ENCODE measurements at regions not wholly inside any gene's neighbourhood (a gene's known extent, or its start where the extent isn't known, plus 50 kb on each side); places are given as distances from the start of the nearest gene placed in this dataset.
"Not testable (repeated sequence)": the region's sequence is repeated elsewhere in the genome, so short reads cannot be mapped to it uniquely, and the experiment has no call there.

DNA sequence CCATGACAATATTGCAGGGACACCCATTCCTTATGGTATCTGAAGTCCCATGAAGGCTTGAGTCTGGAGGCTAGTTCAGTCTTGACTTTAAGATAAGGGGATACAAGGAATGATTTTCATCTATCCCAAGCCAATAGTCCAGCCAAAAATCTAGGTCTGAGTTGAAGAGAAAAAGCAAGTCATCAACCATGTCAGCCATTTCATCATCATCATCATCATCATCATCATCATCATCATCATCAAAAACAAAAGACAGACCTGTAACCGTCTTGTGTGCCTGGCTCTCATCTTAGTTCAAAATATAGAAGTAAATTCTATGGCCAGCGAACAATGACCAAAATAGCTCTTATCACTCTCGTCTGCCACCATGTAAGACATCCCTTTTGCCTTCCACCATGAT, 59.5 kb upstream of the FAM90A26 start:
- not testable (repeated sequence) for DNase-seq

DNA sequence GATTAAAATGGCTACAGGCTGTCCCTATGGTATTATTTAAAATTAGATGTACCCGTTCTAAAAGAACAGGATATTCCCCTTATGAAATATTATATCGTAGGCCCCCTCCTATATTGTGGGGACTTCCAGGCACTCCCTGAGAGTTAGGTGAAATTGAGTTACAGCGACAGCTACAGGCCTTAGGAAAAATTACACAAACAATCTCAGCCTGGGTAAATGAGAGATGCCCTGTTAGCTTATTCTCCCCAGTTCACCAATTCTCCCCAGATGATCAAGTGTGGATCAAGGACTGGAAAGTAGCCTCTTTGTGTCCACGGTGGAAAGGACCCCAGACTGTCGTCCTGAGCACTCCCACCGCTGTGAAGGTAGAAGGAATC, 67.1 kb upstream of the FAM90A26 start:
- DNase-seq, result not testable (repeated sequence)

DNA sequence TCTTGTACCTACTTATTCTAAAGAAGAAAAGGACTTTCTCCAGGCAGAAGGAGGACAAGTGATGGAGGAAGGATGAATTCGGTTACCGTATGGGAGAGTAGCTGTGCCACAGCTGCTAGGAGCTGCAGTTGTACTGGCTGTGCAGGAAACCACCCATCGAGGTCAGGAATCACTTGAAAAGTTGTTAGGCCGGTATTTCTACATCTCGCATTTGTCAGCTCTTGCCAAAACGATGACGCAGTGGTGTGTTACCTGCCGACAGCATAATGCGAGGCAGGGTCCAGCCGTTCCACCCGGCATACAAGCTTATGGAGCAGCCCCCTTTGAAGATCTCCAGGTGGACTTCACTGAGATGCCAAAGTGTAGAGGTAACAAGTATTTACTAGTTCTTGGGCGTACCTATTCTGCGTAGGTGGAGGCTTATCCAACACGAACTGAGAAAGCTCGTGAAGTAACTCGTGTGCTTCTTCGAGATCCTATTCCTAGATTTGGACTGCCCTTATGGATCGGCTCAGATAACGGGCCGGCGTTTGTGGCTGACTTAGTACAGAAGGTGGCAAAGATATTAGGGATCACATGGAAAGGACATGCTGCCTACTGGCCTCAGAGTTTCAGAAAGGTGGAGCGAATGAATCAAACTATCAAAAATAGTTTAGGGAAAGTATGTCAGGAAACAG, 67.6 kb upstream of the FAM90A26 start:
- not testable (repeated sequence) for DNase-seq

DNA sequence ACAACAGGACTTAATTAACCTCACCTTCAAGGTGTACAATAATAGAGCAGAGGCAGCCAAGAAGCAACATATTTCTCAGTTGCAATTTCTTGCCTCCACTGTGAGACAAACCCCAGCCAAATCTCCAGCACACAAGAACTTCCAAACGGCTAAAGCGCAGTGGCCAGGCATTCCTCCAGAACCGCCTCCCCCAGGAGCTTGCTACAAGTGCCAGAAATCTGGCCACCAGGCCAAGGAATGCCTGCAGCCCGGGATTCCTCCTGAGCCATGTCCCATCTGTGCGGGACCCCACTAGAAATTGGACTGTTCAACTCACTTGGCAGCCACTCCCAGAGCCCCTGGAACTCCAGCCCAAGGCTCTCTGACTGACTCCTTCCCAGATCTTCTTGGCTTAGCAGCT, 73.9 kb upstream of the FAM90A26 start:
- not testable (repeated sequence) for DNase-seq

DNA sequence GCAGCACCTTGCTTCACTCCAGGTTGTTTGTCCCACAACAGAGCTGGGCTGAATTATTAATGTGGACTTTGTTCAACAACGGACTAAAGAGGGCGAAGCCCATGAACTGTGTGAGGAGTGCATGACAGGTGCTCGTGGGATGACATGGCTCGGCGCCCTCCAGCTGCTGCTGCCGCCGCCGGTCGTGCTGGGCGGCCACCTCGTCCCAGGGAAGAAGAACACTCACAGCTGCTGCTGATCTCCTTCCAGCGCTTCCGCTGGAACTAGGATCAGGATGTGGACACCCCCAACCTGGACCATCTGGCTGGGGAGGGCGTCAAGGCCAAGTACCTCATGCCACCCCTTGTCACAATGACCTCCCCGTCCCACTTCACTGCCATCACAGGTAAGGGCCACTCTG, 91.4 kb upstream of the FAM90A26 start:
- DNase-seq, result not testable (repeated sequence)

DNA sequence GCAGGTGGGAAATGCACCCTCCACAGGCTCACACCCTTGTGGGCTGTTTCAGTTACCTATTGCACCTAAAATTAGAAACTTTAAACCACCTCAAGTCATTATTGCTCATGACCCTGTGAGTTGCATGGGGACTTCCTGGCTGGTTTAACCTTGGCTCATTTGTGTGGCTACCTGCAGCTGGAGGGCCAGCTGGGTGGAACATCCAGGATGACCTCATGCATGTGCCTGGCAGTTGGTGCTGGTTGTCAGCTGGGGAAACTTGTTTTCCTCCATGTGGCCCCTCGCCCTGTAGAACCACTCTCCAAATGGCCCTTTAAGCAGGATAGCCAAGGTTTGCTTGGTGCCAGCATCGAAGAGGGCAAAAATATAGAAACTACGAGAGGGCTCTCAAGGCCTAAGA, 93.2 kb upstream of the FAM90A26 start:
- not testable (repeated sequence) for DNase-seq

DNA sequence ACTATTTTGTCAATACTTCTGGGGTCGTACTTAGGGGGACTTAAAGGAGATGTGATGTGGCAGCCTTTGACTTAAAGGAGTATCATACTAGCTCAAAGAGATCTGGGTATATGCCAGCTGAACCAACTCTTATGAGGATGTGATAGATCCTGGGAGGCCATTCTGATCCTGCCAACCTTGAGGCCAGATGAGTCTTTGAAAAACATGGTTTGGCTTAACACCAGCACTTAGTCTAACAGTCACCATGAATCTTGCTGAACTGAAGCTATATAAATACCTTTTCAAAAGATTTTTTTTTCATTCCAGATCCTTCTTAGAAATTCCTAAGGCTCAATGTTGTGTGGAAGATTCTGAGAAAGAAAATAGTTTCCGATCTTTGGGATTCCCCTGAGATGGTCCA, 93.7 kb upstream of the FAM90A26 start:
- DNase-seq, result not testable (repeated sequence)

DNA sequence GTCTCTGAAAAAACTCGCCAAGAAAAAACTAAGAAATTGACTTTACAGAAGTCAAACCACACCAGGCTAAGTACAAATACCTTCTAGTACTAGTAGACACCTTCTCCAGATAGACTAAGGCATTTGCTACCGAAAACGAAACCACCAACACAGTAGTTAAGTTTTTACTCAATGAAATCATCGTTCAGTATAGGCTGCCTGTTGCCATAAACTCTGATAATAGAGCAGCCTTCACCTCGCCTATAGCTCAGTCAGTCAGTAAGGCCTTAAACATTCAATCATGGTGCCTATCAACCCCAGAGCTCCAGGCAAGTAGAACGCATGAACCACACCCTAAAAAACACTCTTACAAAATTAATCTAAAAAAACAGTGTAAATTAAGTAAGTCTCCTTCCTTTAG, 96.8 kb upstream of the FAM90A26 start:
- DNase-seq, result not testable (repeated sequence)

DNA sequence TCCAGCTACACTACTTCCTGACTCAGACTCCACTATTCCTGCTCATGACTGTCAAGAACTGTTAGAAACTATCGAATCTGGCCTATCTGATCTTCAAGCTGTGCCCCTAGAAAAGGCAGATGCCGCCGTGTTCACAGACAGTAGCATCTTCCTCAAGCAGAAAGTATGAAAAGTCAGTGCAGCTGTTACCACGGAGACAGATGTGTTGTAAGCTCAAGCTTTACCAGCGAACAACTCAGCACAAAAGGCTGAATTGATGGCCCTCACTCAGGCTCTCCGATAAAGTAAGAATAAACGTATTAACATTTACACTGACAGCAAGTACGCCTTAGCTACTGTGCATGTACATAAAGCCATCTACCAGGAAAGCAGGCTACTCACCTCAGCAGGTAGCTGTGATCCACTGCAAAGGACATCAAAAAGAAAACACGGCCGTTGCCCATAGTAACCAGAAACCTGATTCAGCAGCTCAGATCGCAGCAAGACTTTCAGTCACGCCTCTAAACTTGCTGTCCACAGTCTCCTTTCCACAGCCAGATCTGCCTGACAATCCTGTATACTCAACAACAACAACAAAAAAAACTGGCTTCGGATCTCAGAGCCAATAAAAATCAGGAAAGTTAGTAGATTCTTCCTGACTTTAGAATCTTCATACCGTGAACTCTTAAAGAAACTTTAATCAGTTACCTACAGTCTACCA, 97.5 kb upstream of the FAM90A26 start:
- DNase-seq, result peak; percentile 35

DNA sequence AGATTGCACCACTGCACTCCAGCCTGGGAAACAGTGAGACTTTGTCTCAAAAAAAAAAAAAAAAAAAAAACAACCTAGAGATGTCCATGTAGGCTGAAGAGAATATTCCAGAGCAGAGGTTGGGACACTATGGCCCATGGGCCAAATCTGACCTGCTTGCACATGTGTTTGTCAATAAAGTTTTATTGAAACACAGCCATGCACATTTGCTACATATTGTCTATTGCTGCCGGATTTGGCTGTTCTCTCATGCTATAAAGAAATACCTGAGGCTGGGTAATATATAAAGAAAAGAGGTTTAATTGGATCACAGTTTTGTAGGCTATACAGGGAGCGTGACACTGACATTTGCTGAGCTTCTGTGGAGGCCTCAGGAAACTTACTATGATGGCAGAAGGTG, 102.3 kb upstream of the FAM90A26 start:
- DNase-seq, result not testable (repeated sequence)

DNA sequence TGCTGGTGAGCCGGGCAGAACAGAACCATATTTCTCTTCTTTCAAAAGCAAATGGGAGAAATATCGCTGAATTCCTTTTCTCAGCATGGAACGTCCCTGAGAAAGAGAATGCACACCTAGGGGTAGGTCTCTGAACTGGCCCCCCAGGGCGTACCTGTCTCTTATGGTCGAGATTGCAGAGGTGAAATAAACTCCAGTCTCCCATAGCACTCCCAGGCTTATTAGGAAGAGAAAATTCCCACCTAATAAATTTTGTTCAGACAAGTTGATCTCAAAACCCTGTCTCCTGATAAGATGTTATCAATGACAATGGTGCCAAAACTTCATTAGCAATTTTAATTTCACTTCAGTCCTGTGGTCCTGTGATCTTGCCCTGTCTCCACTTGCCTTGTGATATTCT, 106.6 kb upstream of the FAM90A26 start:
- DNase-seq, result not testable (repeated sequence)

DNA sequence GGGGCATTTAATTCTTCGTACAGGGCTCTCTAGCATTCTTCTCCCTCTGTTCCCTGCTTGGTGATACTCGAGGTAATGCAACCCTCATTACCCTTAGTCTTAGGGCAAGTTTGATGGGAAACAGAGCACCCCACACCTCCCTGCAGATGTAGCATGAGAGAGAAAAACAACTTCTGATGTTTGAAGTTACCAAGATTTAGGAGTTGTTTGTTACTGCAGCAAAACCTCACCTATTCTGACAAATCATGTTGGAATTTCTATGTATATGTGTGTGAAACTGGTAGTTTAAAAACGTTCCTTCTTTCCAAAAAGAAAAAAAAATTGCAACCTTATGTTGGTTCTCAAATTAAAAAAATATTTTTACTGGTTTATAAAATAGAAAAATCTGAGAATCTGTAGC, 145.3 kb upstream of the FAM90A26 start:
- not testable (repeated sequence) for DNase-seq

DNA sequence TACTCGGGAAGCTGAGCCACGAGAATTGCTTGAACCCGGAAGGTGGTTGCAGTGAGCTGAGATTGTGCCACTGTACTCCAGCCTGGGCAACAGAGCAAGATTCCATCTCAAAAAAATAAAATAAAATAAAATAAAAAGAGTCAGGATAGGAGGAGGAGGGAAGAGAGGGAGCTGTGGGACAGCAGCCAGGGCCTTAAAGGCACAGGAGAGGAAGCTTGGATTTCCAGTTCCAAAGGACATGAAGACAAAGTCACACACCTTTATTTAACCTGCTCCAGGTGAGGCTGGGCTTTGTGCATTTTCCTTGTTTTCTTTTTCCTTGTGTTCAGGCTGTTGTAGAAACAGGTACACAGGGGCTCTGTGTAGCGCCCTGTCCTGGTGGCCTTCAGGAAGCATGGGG, 138.2 kb upstream of the HMX1 start:
- not testable (repeated sequence) for DNase-seq

DNA sequence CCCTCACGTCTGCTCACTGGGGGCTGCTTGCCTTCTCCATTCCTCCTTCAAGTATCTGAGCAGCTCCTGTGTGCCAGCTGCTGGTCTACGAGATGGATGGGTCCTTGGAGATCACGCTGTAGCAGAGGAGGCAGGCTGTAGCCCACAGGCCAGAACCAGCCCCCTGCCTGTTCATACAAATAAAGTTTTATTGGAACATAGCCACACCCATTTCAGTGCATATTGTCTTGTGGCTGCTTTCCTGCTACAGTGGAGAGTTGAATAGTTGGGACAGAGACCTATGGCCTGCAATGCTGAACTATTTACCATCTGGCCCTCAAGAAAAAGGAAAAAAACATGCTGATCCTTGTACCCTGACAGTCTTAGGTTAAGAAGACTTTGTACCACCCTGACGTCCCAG, 136.8 kb upstream of the HMX1 start:
- not testable (repeated sequence) for DNase-seq

DNA sequence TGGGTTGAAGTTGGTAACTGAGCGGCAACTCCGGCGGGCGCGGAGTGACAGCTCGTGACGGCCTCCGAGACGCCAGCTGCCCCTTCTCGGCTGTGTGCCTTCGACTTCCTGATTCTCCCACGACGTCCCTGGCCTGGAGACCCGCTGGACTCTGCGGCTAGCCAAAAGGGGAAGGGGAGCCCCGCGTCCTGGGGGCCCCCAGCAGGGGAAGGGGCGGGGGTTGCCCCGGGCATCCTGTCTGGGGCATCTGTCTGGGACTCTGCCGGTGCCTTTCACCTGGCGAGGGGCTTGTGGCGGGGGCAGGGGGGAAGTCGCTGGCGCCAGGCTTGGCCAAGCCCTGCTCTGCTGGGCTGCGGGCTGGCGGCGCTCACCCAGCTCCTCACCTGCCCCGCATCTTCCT, 129.5 kb upstream of the HMX1 start:
- DNase-seq, result not testable (repeated sequence)

DNA sequence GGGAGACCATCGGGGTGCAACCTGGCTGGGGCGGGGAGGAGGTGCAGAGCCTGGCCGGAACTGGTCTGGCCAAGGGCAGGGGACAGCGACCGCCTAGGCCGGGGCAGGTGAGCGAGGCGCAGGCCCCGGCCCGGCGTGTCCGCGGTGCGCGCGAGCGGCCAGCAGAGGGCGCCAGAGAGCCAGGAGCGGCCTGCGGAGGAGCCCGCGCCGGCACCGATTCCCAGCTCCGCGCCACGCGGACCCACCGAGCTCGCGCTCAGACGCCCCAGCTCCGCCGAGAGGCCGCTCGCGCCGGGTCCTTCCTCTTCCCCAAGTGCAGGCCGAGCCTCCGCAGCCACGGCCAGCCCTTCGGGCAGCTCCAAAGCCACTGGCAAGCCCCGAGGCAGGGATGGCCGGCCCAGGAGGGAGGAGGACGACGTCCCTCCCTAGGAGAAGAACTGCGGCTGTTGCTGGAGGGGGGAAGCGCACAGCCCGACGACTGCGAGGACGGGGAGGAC, 128.9 kb upstream of the HMX1 start:
- DNase-seq, result peak; percentile 14

DNA sequence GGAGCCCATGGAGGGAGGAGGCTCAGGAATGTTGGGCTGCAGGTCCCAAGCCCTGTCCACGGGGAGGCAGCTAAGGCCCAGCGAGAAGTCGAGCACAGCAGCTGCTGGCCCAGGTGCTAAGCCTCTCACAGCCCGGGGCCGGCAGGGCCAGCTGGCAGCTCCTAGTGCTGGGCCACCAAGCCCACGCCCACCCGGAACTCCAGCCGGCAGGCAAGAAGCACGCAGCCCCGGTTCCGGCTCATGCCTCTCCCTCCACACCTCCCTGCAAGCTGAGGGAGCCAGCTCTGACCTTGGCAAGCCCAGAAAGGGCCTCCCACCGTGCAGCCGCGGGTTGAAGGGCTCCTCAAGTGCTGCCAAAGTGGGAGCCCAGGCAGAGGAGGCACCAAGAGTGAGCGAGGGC, 121.3 kb upstream of the HMX1 start:
- DNase-seq, result not testable (repeated sequence)

DNA sequence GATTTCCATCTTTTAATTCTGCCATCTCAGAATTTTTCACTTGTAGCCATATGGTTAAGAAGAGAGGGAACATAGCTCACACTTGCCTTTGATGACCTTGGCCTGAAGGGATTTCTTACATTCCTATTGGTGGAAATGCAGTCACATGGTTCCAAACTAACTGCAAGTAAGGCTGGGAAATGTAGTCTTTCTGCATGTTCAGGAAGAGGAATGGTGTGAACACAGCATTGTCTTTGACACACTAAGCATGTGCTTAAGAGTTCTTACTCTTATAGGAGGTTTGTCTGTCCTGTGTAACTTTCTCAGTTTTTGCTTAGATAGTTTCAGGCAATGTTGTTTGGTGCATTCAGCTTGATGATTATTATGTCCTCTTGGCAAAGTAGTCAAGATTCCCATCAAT, 119.8 kb upstream of the HMX1 start:
- DNase-seq, result not testable (repeated sequence)

DNA sequence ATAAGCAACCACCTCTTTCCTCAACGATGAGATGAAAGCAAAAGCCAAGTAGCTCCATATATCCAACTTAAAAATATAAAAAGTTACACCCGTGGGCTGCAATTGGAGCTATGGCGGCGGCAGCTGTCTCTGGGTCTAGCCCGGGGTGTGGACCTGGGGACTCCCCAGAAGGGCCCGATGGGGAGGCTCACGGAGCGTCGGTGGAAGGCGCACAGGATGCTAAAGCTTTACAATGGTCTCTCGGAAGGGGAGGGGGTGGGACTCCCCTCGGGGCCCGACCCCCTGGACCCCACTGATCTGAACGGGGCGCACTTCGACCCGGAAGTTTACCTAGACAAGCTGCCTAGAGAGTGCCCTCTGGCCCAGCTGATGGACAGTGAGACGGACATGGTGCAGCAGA, 118.7 kb upstream of the HMX1 start:
- DNase-seq, result not testable (repeated sequence)

DNA sequence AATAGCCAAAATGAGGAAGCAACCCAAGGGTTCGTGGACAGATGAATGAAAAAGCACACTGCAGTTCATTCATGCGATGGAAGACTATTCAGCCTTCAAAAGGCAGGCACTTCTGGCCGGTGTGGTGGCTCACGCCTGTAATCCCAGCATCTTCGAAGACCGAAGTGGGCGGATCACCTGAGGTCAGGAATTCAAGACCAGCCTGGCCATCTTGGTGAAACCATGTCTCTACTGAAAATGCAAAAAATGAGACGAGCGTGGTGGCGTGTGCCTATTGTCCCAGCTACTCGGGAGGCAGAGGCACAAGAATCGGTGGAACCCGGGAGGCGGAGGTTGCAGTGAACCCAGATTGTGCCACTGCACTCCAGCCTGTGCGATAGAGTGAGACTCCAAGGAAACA, 114.1 kb upstream of the HMX1 start:
- not testable (repeated sequence) for DNase-seq

DNA sequence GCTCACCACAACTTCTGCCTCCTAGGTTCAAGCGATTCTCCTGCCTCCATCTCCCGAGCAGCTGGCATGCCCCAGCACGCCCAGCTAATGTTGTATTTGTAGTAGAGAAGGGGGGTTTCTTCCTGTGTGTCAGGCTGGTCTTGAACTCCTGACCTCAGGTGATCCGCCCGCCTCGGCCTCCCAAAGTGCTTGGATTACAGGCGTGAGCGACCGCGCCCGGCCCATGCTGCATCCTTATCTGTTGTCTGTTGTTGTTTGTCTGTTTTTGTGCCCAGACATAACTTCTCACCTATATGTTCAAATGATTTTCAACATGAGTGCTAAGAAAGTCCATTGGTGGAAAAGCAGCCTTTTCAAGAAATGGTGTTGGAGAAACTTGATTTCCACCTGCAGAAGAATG, 113.0 kb upstream of the HMX1 start:
- DNase-seq, result not testable (repeated sequence)

DNA sequence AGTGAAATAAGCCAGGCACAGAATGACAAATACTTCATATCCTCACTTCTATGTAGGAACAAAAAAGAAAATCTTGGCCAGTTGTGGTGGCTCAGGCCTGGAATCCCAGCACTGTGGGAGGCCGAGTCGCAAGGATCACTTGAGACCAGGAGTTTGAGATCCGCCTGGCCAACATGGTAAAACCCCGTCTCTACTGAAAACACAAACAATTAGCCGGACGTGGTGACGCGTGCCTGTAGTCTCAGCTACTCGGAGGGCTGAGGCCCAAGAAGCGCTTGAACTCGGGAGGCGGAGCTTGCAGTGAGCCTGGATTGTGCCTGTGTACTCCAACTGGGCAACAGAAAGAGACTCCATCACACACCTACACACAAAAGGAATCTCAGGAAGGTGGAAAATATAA, 112.3 kb upstream of the HMX1 start:
- DNase-seq, result not testable (repeated sequence)

DNA sequence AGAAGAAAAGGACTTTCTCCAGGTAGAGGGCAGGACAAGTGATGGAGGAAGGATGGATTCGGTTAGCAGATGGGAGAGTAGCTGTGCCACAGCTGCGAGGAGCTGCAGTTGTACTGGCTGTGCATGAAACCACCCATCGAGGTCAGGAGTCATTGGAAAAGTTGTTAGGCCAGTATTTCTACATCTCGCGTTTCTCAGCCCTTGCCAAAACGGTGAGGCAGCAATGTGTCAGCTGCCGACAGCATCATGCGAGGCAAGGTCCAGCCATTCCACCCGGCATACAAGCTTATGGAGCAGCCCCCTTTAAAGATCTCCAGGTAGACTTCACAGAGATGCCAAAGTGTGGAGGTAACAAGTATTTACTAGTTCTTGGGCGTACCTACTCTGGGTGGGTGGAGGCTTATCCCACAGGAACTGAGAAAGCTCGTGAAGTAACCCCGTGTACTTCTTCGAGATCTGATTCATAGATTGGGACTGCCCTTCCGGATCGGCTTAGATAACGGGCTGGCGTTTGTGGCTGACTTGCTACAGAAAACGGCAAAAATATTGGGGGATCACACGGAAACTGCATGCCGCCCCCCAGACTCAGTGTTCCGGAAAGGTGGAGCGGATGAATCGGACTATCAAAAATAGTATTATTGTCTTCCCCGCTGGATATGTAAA, 105.0 kb upstream of the HMX1 start:
- not testable (repeated sequence) for DNase-seq

DNA sequence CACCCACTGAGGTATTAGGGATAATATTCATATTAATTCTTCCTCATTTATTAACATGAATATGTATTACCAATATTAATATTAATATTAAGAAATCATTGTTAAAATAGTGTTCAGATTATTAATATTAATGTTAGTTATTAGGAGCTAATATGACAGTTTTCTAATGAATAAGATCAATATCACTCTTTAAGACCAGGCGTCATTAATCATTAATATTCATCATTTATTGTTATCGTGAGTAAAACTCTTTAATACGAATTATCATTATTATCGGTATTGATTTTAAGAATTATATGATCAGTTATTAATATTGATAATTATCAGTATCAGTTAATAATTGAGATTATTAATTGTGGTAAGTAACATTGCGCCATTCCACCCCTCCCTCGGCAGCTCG, 101.0 kb upstream of the HMX1 start:
- DNase-seq, result not testable (repeated sequence)
